HG03442 (cell line): ENCODE measurements at regions not wholly inside any gene's neighbourhood (a gene's known extent, or its start where the extent isn't known, plus 50 kb on each side); places are given as distances from the start of the nearest gene placed in this dataset.
"Not testable (repeated sequence)": the region's sequence is repeated elsewhere in the genome, so short reads cannot be mapped to it uniquely, and the experiment has no call there.

ENCODE experiments used
- ATAC-seq: cut with Tn5 transposase; IDR thresholded peaks from one replicate; pipeline ENCODE4 v1.9.1; 2021; ENCODE audit warnings: mild to moderate bottlenecking, moderate library complexity; ENCODE audit not compliant: unreplicated experiment

- ATAC-seq, result no peak
These were observed 1109.1 kb downstream of the JRKL start for GRCh38 chr11:97498891-97499290.

- ATAC-seq, result no peak
These were observed 1112.4 kb downstream of the JRKL start for GRCh38 chr11:97502201-97502600.

- ATAC-seq, result no peak
These were observed 1116.4 kb downstream of the JRKL start for GRCh38 chr11:97506076-97506759.

GRCh38 chr11:97514446-97514845 is 1124.6 kb downstream of the JRKL start:
- ATAC-seq, result no peak

- no peak for ATAC-seq
These were observed 1126.9 kb downstream of the JRKL start for GRCh38 chr11:97516688-97517087.

GRCh38 chr11:97525273-97525672 is 1135.5 kb downstream of the JRKL start:
- ATAC-seq, result no peak

- no peak for ATAC-seq
These were observed 1147.8 kb downstream of the JRKL start for GRCh38 chr11:97537407-97538150.

GRCh38 chr11:97544431-97544830 is 1154.6 kb downstream of the JRKL start:
- ATAC-seq, result no peak

- no peak for ATAC-seq
These were observed 1158.5 kb downstream of the JRKL start for GRCh38 chr11:97548280-97548679.

- ATAC-seq, result no peak
These were observed 1167.6 kb downstream of the JRKL start for GRCh38 chr11:97557399-97557798.

- no peak for ATAC-seq
These were observed 1178.0 kb downstream of the JRKL start for GRCh38 chr11:97567801-97568200.

- no peak for ATAC-seq
These were observed 1180.8 kb downstream of the JRKL start for GRCh38 chr11:97570636-97571035.

- ATAC-seq, result not testable (repeated sequence)
These were observed 1184.0 kb downstream of the JRKL start for GRCh38 chr11:97573771-97574170.

GRCh38 chr11:97574976-97575665 is 1185.3 kb downstream of the JRKL start:
- ATAC-seq, result no peak

- ATAC-seq, result no peak
These were observed 1217.6 kb downstream of the JRKL start for GRCh38 chr11:97607291-97608000.

- ATAC-seq, result no peak
These were observed 1220.2 kb downstream of the JRKL start for GRCh38 chr11:97610000-97610399.

GRCh38 chr11:97610854-97611253 is 1221.0 kb downstream of the JRKL start:
- no peak for ATAC-seq

- ATAC-seq, result no peak
These were observed 1221.5 kb downstream of the JRKL start for GRCh38 chr11:97611345-97611744.

GRCh38 chr11:97614606-97615005 is 1224.8 kb downstream of the JRKL start:
- no peak for ATAC-seq

GRCh38 chr11:97615546-97615945 is 1225.7 kb downstream of the JRKL start:
- ATAC-seq, result no peak

- ATAC-seq, result no peak
These were observed 1227.2 kb downstream of the JRKL start for GRCh38 chr11:97617031-97617430.
